GM18511 (cell line): ENCODE measurements at regions not wholly inside any gene's neighbourhood (a gene's known extent, or its start where the extent isn't known, plus 50 kb on each side); places are given as distances from the start of the nearest gene placed in this dataset.

Experiments
- ATAC-seq: cut with Tn5 transposase; IDR thresholded peaks from one replicate; pipeline ENCODE4 v1.9.1; 2021; ENCODE audit warnings: mild to moderate bottlenecking, moderate library complexity; ENCODE audit not compliant: unreplicated experiment

DNA sequence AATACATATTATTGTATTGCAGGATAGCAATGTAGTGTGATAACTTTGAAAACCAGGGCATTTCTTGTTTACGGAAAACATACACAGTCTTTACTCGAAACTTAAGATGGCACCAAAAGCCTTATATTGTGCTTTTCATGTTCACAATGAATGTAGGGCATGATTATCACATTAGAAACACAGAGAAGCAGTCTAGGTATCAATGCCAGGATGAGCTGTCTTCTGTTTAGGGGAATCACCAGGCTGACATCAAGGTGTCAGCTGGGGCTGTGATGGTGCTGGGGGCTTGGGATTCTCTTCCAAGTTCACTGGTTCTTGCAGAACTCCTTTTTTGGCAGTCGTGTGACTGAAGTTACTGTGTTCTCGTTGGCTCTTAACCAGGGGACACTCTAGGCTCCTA, 1067.3 kb downstream of the FLRT2 start:
- no peak for ATAC-seq

DNA sequence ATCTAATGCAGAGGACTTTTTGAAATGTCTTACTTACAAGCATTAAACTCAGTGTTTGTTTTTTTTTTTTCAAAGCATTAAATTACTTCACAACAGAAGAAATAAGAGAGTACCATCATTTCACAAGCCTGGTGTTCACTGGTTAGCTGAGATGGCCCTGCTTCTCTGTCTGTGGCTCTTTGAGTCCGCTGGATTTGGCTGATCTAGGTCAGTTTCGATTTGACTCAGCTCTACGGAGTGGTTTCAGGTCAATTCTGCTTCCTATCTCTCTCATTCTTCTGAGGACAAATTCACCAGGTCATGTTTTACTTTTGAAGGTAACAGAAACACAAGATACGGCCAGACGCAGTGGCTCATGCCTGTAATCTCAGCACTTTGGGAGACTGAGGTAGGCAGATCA, 1066.1 kb downstream of the FLRT2 start:
- ATAC-seq = peak; percentile 49

- no peak for ATAC-seq
Observed at GRCh38 chr14:86575141-86575540, 1045.2 kb downstream of the FLRT2 start.

GRCh38 chr14:86574778-86575129, 1044.8 kb downstream of the FLRT2 start:
- ATAC-seq = no peak

GRCh38 chr14:86574051-86574777, 1044.3 kb downstream of the FLRT2 start:
- ATAC-seq = no peak

DNA sequence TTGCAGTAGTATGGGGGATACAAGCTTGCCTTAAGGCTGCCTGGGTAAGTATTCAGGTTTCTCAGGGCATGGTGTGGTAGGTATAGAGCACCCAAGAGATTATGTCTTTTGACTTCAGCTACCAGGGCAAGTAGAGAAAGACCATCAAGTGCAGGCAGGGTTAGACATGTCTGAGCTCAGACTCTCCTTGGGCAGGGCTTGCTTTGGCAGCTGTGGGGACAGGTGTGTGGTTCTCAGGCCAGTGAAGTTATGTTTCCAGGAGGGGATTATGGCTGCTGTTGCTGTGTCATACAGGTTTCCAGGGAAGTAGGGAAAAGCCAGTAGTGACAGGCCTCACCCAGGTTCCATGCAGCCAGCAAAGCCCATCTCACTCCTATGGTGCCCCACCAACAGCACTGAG, 1040.4 kb downstream of the FLRT2 start:
- no peak for ATAC-seq

DNA sequence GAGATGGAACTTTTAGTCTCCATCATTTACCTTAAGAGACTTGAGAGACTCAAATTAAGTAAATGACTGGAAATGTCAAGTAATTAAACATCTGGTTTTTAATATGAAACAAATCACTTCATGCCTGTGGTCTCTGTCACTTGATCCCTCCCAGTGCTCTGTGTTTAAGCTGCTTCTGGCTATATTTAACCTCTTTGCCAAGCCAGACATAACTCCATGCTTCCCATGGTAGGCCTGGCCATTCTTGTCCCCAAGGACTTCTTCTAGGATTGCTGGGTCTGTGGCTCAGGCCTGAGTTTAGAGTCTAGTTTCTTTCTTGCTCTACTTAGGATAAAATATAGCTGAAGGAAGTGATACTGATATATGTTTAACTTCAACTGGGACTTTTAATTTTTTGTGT, 1013.6 kb downstream of the FLRT2 start:
- ATAC-seq = no peak

DNA sequence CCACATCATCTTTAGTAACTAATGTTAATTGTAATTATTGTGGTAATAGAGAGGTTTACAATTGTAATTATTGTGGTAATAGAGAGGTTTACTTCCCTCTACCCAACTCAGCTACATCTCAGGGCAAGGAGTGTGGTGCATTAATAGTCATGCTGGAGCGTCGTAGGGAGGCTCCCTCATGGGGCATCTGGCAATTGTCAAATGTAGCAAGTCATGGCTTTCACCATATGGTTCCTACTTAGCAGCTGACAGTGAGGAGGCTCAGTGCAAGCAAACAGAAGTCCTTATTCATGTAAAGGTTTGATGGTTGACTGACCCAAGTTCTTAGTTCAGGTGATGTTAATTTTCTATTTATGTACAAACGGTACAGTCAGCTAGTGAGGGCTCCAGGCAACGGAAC, 1012.0 kb downstream of the FLRT2 start:
- ATAC-seq = no peak

GRCh38 chr14:86540636-86541247, 1010.8 kb downstream of the FLRT2 start:
- no peak for ATAC-seq

DNA sequence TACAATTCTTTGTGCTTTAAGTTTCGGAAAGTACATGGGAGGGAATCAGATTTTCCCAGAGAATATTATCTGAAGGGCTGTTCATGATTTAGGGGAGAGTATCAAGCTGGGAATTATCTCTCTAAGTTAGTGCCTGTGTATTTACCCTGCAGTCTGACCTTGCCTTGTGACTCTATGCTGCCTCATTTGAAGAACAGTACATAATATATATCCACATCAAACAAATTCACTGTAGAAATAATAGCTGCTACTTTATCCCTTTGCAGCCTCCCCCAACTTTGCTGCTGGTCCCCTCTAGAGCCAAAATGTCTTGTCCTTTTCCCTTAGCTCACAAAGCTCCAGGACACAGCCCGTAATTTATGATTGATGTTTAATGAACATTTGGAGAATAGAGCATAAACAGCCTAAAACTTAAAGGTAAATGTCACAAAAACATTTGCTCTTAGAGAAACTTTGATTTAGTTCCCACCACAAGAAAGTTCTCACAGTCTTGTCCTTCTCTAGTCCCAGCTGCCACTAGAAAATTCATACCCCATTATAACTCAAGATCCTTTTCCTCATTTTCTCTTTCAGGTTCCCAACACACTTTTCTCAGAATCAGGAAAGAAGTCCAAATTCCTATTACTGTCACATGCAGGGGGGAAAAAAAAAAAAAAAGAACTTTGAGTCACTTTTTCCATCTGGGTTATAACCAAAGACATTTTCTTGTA, 1009.6 kb downstream of the FLRT2 start:
- ATAC-seq = no peak

- no peak for ATAC-seq
Observed at GRCh38 chr14:86533834-86534233, 1003.9 kb downstream of the FLRT2 start.

GRCh38 chr14:86532219-86532618, 1002.3 kb downstream of the FLRT2 start:
- no peak for ATAC-seq

DNA sequence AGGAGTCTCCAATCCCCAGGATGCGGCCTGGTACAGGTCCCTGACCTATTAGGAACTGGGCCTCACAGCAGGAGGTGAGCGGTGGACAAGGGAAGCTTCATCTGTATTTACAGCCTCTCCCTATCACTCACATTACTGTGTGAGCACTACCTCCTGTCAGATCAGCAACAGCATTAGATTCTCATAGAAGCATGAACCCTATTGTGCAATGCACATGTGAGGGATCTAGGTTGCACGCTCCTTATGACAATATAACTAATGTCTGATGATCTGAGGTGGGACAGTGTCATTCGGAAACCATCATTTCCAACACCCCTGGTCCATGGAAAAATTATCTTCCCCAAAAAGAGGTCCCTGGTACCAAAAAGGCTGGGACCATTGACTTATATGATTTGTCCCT, 1000.5 kb downstream of the FLRT2 start:
- no peak for ATAC-seq

GRCh38 chr14:86527312-86527711, 997.4 kb downstream of the FLRT2 start:
- no peak for ATAC-seq

GRCh38 chr14:86525673-86526072, 995.7 kb downstream of the FLRT2 start:
- no peak for ATAC-seq

GRCh38 chr14:86521843-86522242, 991.9 kb downstream of the FLRT2 start:
- ATAC-seq = no peak

GRCh38 chr14:86521031-86521730, 991.2 kb downstream of the FLRT2 start:
- no peak for ATAC-seq

- ATAC-seq = no peak
Observed at GRCh38 chr14:86518298-86518697, 988.4 kb downstream of the FLRT2 start.

GRCh38 chr14:86515195-86515594, 985.3 kb downstream of the FLRT2 start:
- no peak for ATAC-seq

GRCh38 chr14:86513564-86513963, 983.6 kb downstream of the FLRT2 start:
- no peak for ATAC-seq

DNA sequence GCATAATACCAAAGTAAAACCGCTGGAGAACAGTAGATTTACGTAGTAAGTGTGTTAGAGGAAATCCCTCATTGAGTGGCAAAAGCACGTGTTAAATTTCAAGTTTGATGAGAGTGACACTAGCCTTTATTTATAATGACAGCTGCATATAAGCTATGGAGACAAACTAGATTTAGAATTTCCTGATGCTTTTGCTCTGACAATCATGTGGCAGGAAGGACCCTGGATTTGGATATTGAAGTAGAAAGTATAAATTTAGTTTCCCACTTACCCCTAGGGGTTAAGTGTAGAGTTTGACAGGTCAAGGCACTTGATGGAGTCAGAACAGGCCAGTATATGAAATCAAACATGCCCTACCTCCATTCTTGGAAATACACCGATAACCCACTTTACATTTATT, 983.1 kb downstream of the FLRT2 start:
- ATAC-seq = no peak

- ATAC-seq = no peak
Observed at GRCh38 chr14:86510491-86510890, 980.5 kb downstream of the FLRT2 start.
